NCI-H526 (cell line): ENCODE measurements at regions not wholly inside any gene's neighbourhood (a gene's known extent, or its start where the extent isn't known, plus 50 kb on each side); places are given as distances from the start of the nearest gene placed in this dataset.

ENCODE experiments used
- DNase-seq, 2 experiments: peaks; one replicate each; lab custom pipeline; 2025; lab: John Stamatoyannopoulos, UW

- DNase-seq: no peak
Observed at GRCh38 chr9:107948601-107949000, 459.0 kb upstream of the KLF4 start.

- no peak for DNase-seq
Observed at GRCh38 chr9:107948086-107948485, 458.5 kb upstream of the KLF4 start.

GRCh38 chr9:107946364-107947141 is 457.0 kb upstream of the KLF4 start:
- no peak for DNase-seq

GRCh38 chr9:107945961-107946360 is 456.4 kb upstream of the KLF4 start:
- DNase-seq: no peak

DNA sequence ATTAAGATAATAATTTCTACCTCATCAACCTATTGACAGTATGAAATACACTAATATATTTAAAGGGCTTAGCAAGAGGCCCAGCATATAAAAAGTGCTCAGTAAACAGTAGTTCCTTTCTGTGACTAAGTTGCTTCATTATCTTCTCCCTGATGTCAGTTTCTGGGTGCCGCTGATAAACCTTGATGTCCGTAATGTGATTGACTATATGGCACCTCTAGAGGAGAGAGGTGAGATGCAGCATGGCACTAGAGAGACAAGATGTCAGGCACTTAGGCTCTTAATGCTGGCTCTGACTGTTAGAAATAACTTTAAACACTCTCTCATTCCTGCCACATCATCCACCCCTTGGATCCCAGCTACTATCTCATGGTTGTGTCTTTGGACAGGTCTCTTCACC is 455.9 kb upstream of the KLF4 start:
- DNase-seq: no peak

- DNase-seq: no peak
Observed at GRCh38 chr9:107944387-107944786, 454.8 kb upstream of the KLF4 start.

DNA sequence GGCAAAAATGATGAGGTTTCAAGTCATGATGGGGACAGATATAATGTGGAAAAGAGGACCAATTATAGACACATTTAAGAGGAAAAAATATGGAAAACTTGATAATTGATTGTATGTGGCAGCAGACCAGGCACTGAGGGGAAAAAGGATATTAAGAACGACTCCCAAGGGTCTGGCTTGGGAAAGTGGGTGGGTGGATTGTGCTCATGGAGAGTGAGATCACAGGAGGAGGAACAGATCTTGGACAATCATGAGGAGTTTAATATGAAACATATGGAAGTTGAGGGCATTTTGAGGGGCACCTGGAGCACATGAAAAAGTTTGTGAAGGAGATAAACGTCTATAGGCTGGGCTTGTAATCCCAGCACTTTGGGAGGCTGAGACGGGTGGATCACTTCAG is 454.3 kb upstream of the KLF4 start:
- DNase-seq: no peak

GRCh38 chr9:107942856-107943255 is 453.3 kb upstream of the KLF4 start:
- no peak for DNase-seq

DNA sequence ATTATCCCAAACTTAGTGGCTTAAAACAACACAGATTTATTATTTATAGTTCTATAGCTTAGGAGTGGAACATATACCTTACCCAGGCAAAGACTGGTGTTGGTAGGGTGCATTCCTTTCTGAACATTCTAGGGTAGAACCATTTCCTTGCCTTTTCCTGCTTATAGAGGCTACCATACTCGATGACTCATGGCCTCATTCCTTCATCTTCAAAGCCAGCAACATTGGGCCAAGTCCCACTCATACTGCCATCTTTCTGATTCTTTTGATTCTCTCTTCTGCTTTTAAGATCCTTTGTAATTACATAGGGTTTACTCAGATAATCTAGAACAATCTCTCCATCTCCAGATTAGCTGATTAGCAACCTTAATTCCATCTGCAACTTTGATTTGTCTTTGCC is 452.7 kb upstream of the KLF4 start:
- DNase-seq: no peak

DNA sequence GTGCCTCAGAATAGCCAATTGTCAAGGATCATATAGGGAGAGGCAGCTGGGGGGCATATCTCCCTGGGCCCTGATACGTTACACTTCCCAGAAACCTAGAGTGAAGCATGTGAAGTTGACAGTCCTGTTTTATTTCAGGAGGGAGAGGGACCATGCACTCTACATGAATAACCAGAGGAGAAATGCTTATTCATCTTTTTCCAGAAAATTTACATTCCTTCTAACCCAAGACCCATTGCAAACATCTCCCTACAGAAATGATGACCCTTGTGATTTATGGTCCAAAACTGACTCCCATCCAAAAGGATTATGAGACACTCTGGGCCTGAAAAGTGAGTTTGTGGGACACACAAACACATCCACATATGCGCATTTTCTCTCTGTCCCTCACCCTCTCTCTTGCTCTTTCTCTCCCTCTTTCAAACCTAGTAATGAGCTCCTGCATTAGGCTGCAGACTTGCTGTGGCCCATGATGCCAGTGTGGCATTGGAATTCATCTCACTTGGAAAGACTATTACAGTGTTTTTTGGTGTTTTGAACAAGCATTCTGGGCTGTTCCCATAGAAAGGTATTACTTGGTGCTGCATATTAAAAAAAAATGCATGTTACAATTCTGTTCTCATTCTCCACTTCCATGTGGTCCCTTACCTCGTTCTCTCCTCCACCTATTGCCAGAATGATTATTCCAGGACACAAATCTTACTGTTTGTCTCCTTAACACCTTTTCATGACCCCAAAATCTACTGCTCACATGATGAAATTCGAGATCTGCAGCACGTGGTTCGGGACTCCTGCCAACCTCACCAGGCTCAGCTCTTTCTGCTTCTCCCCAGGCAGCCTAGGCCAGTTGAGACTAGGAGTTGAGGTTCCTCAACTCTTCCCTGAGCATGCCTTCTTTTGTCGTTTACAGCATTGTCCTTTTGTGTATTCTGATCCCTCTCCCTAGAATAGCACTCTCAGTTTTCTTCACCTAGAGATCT is 451.3 kb upstream of the KLF4 start:
- no peak for DNase-seq

- DNase-seq: no peak
Observed at GRCh38 chr9:107938801-107939386, 449.3 kb upstream of the KLF4 start.

GRCh38 chr9:107935931-107936330 is 446.4 kb upstream of the KLF4 start:
- no peak for DNase-seq

DNA sequence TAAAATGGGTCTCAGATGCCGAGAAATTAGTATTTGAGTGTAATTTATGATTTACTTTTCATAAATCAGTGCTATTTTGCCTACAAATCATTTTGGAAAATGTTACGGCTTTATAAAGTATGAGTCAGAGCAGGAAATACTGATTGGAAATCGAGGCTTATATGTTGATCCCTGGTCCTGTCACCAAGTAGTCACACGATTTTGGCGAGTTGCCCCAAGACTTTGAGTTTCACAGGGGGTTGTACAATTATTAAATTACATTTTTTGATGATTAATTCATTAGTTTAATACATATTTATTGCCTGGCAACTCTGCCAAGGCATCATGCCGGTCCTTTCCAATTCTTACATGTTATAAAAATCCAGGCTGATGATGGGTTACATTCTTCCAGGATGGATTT is 443.9 kb upstream of the KLF4 start:
- no peak for DNase-seq

GRCh38 chr9:107933097-107933496 is 443.5 kb upstream of the KLF4 start:
- no peak for DNase-seq

DNA sequence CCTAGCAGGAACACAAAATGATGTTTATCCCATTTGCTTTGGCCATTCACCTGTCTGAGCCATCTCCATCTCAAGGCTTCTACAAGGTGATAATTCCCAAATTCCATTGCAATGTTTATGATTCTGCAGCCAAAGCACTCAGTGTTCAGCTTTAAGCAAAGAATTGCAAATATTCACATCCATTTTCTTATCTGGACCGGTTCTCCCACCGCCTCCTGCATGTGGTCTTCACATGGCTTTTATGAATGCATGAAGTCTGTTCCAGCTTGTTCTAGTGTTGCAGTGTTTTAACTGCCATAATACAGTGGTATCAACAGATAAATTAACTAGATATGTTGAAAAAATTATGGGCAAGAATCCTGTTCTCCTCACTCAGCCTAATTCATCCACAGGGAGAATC is 443.0 kb upstream of the KLF4 start:
- DNase-seq: no peak

DNA sequence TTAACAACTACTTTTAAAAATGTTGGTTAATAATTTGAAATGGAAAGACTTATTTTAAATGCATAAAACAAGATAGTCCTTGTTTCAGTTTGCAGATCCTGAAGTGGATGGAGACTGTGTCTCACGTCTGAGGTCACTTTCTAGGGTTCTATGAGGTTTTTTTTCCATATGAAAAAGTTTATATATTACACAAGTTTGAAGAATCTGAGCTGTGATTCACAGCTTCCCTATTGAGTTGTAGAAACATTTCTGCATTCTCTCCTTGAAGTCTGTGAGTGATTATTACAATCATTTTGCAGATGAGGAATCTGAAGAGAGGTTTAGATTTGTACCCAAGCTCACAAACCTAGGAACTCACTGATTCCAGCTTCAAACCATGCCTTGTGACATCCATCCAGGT is 442.5 kb upstream of the KLF4 start:
- DNase-seq: no peak

- no peak for DNase-seq
Observed at GRCh38 chr9:107931071-107931715, 441.6 kb upstream of the KLF4 start.

- DNase-seq: no peak
Observed at GRCh38 chr9:107929443-107929842, 439.9 kb upstream of the KLF4 start.

- DNase-seq: no peak
Observed at GRCh38 chr9:107928701-107929371, 439.3 kb upstream of the KLF4 start.

- DNase-seq: peak; percentile 50 to 51
Observed at GRCh38 chr9:107927276-107927675, 437.7 kb upstream of the KLF4 start.

GRCh38 chr9:107925749-107926297 is 436.3 kb upstream of the KLF4 start:
- DNase-seq: no peak
